ENCODE measurements at regions not wholly inside any gene's neighbourhood (a gene's known extent, or its start where the extent isn't known, plus 50 kb on each side); places are given as distances from the start of the nearest gene placed in this dataset.
A peak's percentile ranks its signal among the peaks of the same experiment; 100 is the strongest.
"Not testable (repeated sequence)": the region's sequence is repeated elsewhere in the genome, so short reads cannot be mapped to it uniquely, and the experiment has no call there.

DNA sequence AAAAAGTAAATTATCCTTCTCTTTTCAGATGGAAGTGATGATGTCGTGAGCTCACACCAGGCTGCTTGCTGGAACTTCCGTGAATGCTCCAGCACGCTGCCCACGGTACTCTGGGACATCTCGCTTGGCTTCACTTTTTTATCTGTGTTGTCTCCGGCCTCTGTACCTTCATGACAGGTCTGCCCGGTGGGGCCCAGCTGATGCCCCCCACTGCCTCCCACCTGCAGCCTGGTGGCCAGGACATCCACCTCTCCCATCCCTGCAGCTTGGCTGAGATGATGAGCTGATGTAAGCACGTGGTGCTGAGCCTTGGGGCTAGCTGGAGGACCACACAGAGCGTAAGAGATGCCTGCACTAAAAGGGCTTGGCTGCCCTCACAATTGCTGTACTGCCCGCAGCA is 59.0 kb upstream of the HELT start:
- Histone ChIP-seq H3K27ac (no peak overlapping the region), H3K9me3 (no peaks in the 10 kb centered on the region), H3K27me3 (no peaks in the 10 kb centered on the region), H3K4me1 (peaks cover 2 to 11% of the 10 kb centered on the region in 2 donors), H3K4me3 (no peak overlapping the region), H3K36me3 (no peaks in the 10 kb centered on the region)
- peak in 1 of 2 donors; percentile 52 for DNase-seq (ENCODE audit: low spot score in 2 of 2)
- intact Hi-C loops (cut with DNase I): no loop called here
- TF ChIP-seq, protein P1, sequence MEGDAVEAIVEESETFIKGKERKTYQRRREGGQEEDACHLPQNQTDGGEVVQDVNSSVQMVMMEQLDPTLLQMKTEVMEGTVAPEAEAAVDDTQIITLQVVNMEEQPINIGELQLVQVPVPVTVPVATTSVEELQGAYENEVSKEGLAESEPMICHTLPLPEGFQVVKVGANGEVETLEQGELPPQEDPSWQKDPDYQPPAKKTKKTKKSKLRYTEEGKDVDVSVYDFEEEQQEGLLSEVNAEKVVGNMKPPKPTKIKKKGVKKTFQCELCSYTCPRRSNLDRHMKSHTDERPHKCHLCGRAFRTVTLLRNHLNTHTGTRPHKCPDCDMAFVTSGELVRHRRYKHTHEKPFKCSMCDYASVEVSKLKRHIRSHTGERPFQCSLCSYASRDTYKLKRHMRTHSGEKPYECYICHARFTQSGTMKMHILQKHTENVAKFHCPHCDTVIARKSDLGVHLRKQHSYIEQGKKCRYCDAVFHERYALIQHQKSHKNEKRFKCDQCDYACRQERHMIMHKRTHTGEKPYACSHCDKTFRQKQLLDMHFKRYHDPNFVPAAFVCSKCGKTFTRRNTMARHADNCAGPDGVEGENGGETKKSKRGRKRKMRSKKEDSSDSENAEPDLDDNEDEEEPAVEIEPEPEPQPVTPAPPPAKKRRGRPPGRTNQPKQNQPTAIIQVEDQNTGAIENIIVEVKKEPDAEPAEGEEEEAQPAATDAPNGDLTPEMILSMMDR (IDR thresholded peaks at IDR 0.05): no peak

DNA sequence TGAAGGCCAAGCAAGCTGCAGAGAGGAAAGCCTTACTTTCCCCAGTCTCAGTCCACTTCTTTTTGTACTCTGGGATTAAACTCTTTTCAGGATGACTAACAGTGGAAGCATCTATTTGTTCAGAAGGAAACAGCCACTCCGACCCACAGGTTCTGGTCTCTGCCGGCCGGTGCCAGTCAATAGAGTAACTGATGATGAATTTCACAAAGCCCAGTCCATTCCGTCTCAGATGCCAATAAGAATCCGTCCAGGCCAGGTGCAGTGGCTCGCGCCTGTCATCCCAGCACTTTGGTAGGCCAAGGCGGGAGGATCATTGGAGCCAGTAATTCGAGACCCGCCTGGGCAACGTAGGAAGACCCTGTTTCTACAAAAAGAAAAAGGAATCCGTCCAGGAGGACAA is 58.5 kb upstream of the HELT start:
- H3K27ac ChIP-seq: no peak overlapping the region
- no peak overlapping the region for H3K4me3 ChIP-seq
- intact Hi-C loops (cut with DNase I): no loop called here
- H3K4me1 ChIP-seq: peaks cover 2 to 11% of the 10 kb centered on the region in 2 donors
- H3K9me3 ChIP-seq: no peaks in the 10 kb centered on the region
- H3K27me3 ChIP-seq: no peaks in the 10 kb centered on the region
- no peaks in the 10 kb centered on the region for H3K36me3 ChIP-seq
- peak in 1 of 2 donors; percentile 50 for DNase-seq (ENCODE audit: low spot score in 2 of 2)
- TF ChIP-seq, protein P1 (IDR thresholded peaks at IDR 0.05): no peak

DNA sequence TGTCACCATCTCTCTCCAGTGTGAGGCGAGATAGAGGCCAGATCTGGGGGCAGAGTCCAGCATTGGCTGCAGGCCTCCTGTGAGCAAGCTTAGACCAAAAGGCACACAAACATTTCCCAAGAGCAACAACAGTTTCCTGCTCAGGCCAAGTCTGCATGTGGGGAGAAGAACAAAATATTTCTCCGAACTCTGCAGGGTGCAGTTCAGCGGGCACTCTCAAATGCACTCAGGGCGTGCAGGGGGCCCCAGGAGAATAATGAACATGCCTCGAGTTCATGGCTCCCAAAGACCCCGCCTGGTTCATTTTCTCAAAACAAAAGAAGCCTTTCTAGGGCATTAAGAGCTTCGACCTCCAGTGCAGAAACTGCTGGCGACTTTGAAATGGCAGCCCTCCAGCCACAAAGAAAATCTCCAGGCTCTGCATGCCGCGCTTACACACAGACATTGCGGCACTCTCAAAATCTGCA is 57.8 kb upstream of the HELT start:
- intact Hi-C loops (cut with DNase I): no loop called here
- TF ChIP-seq, protein P1 (IDR thresholded peaks at IDR 0.05): no peak
- Histone ChIP-seq H3K4me1 (peaks cover 2 to 11% of the 10 kb centered on the region in 2 donors), H3K27ac (no peak overlapping the region), H3K4me3 (peak overlapping the region in 1 of 2 donors; percentile 29), H3K27me3 (no peaks in the 10 kb centered on the region), H3K9me3 (no peaks in the 10 kb centered on the region), H3K36me3 (no peaks in the 10 kb centered on the region)
- peak in 1 of 2 donors; percentile 47 for DNase-seq (ENCODE audit: low spot score in 2 of 2)

DNA sequence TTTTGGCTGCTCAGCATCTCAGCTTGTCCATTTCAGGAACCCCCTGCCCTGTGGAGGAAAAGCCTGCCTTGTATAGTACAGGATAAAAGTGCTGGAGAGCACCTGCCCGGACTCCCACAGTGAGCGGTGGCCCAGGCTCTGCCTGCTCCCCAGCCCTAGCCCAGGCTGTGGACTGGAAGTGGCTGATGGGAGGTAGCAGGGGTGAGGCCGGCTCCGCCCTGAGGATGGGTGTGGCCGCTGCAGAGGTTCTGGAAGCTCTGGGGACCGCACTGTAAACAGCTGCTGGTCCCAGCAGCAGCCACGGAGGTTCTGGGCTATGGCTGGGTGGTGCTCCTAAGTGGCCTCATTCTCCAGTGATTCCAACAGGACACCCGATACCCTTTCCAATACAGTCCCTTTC is 56.6 kb upstream of the HELT start:
- intact Hi-C loops (cut with DNase I): no loop called here
- H3K4me1 ChIP-seq: peaks cover 2 to 11% of the 10 kb centered on the region in 2 donors
- TF ChIP-seq, protein P1 (IDR thresholded peaks at IDR 0.05): no peak
- no peak overlapping the region for H3K27ac ChIP-seq
- DNase-seq (ENCODE audit: low spot score in 2 of 2): peak in 1 of 2 donors; percentile 48
- no peaks in the 10 kb centered on the region for H3K9me3 ChIP-seq
- H3K4me3 ChIP-seq: no peak overlapping the region
- no peaks in the 10 kb centered on the region for H3K36me3 ChIP-seq
- H3K27me3 ChIP-seq: no peaks in the 10 kb centered on the region

DNA sequence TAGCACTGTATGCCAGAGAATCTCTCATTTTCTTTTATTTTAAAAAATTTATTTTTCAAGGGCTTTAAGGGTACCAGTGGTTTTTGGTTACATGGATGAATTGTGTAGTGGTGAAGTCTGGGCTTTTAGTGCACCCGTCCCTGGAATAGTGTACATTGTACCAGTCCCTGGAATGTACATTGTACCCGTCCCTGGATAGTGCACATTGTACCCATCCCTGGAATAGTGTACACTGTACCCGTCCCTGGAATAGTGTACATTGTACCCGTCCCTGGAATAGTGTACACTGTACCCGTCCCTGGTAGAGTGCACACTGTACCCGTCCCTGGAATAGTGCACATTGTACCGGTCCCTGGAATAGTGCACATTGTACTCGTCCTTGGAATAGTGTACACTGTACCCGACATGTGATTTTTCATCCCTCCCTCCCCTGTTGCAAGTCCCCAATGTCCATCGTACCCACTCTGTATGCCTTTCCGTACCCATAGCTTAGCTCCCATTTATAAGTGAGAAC is 56.1 kb upstream of the HELT start:
- no peak overlapping the region for H3K27ac ChIP-seq
- intact Hi-C loops (cut with DNase I): no loop called here
- no peaks in the 10 kb centered on the region for H3K36me3 ChIP-seq
- no peaks in the 10 kb centered on the region for H3K9me3 ChIP-seq
- TF ChIP-seq, protein P1 (IDR thresholded peaks at IDR 0.05): no peak
- DNase-seq (ENCODE audit: low spot score in 2 of 2): peak in 1 of 2 donors; percentile 7
- no peaks in the 10 kb centered on the region for H3K27me3 ChIP-seq
- H3K4me1 ChIP-seq: peaks cover 2 to 11% of the 10 kb centered on the region in 2 donors
- no peak overlapping the region for H3K4me3 ChIP-seq

DNA sequence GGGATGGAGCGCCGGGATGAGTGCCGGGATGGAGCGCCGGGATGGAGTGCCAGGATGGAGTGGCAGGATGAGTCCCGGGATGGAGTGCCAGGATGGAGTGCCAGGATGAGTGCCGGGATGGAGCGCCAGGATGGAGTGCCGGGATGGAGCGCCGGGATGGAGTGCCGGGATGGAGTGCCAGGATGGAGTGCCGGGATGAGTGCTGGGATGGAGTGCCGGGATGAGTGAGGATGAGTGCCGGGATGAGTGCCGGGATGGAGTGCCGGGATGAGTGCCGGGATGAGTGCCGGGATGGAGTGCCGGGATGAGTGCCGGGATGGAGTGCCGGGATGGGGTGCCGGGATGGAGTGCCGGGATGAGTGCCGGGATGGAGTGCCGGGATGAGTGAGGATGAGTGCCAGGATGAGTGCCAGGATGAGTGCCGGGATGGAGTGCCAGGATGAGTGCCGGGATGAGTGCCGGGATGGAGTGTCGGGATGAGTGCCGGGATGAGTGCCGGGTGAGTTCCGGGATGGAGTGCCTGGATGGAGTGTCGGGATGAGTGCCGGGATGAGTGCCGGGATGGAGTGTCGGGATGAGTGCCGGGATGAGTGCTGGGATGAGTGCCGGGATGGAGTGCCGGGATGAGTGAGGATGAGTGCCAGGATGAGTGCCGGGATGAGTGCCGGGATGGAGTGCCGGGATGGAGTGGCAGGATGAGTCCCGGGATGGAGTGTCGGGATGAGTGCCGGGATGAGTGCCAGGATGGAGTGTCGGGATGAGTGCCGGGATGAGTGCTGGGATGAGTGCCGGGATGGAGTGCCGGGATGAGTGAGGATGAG is 52.9 kb upstream of the HELT start:
- intact Hi-C loops (cut with DNase I); H3K36me3 ChIP-seq; H3K27ac ChIP-seq; H3K9me3 ChIP-seq; H3K27me3 ChIP-seq; H3K4me3 ChIP-seq; H3K4me1 ChIP-seq: not testable (repeated sequence)
- peak in 1 of 2 donors; percentile 5 for DNase-seq (ENCODE audit: low spot score in 2 of 2)

DNA sequence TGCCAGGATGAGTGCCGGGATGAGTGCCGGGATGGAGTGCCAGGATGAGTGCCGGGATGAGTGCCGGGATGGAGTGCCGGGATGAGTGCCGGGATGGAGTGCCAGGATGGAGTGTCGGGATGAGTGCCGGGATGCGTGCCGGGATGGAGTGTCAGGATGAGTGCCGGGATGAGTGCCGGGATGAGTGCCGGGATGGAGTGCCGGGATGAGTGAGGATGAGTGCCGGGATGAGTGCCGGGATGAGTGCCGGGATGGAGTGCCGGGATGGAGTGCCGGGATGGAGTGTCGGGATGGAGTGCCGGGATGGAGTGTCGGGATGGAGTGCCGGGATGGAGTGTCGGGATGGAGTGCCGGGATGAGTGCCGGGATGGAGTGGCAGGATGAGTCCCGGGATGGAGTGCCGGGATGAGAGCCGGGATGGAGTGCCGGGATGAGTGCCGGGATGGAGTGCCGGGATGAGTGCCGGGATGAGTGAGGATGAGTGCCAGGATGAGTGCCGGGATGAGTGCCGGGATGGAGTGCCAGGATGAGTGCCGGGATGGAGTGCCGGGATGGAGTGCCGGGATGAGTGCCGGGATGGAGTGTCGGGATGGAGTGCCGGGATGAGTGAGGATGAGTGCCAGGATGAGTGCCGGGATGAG is 52.1 kb upstream of the HELT start:
- H3K4me1 ChIP-seq; H3K4me3 ChIP-seq; intact Hi-C loops (cut with DNase I); H3K36me3 ChIP-seq; H3K27ac ChIP-seq; H3K27me3 ChIP-seq; H3K9me3 ChIP-seq: not testable (repeated sequence)
- peak in 1 of 2 donors; percentile 15 for DNase-seq (ENCODE audit: low spot score in 2 of 2)

DNA sequence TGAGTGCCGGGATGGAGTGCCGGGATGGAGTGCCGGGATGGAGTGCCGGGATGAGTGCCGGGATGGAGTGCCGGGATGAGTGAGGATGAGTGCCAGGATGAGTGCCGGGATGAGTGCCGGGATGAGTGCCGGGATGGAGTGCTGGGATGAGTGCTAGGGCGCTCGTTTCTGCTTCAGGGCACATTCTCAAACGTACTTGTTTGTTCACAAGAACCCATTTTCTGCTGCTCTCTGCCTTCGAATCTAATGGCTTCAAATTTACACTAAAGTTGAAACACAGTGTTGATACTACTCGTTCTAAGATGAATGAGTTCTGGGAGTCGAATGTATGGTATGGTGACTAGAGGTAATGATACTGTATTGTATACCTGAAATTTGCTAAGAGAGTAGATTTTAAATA is 50.6 kb upstream of the HELT start:
- intact Hi-C loops (cut with DNase I); H3K27ac ChIP-seq; H3K27me3 ChIP-seq; H3K36me3 ChIP-seq; DNase-seq (ENCODE audit: low spot score in 2 of 2); H3K4me3 ChIP-seq; H3K9me3 ChIP-seq; H3K4me1 ChIP-seq: not testable (repeated sequence)
